Glomerular endothelial cell (primary cell): ENCODE measurements at regions not wholly inside any gene's neighbourhood (a gene's known extent, or its start where the extent isn't known, plus 50 kb on each side); places are given as distances from the start of the nearest gene placed in this dataset.

Experiments used
- DNase-seq: peaks from one replicate; pipeline ENCODE4 v3.0.0-alpha.2; 2011; ENCODE audit warnings: low read depth, low spot score; ENCODE audit errors: extremely low read depth

DNA sequence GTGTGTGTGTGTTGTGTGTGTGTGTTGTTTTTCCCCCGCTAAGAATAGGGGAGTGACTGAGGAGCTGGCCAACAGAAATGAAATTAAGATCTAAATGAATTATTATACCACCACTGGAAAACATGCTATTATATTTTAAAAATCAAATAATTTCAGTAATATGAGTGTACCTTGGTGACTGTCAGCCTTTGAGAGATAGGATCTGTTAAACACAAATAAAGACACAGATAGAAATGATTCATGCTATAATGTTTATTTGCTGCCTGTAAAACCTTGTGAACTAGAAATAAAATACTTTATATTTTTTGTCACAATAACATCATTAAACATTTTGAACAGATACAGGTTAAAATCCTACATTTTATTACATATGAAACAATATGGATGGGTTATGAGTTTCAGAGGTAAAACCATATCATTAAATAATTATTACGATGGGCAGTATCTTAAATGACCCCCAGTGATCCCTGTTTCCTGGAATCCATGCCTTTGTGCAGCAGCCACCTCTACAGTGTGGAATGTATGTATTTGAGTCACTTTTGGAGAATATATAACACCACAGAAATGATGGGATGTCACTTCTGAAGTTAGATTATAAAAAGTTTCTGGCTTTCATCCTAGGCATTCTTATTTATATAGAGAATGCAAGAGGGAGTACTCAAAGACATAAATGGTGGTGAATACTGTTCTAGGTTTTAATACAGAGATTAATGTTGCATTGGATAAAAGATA lies 617.2 kb downstream of the CDH18 start:
- DNase-seq = no peak

DNA sequence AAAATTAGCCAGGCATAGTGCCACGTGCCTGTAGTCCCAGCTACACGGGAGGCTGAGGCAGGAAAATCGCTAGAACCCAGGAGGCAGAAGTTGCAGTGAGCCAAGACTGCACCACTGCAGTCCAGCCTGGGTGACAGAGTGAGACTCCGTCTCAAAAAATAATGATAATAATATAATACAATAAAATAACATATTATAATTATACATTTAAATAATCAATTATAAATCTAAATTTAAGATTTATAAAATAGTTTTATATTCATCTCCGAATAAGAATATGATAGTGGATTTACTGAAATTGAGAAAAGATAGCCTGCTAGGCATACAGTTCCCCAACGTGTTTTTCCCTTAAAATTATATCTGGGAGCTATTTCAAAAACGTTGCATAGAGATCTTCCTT lies 599.6 kb downstream of the CDH18 start:
- no peak for DNase-seq

- no peak for DNase-seq
These were observed 587.0 kb downstream of the CDH18 start for GRCh38 chr5:19401032-19401431.

DNA sequence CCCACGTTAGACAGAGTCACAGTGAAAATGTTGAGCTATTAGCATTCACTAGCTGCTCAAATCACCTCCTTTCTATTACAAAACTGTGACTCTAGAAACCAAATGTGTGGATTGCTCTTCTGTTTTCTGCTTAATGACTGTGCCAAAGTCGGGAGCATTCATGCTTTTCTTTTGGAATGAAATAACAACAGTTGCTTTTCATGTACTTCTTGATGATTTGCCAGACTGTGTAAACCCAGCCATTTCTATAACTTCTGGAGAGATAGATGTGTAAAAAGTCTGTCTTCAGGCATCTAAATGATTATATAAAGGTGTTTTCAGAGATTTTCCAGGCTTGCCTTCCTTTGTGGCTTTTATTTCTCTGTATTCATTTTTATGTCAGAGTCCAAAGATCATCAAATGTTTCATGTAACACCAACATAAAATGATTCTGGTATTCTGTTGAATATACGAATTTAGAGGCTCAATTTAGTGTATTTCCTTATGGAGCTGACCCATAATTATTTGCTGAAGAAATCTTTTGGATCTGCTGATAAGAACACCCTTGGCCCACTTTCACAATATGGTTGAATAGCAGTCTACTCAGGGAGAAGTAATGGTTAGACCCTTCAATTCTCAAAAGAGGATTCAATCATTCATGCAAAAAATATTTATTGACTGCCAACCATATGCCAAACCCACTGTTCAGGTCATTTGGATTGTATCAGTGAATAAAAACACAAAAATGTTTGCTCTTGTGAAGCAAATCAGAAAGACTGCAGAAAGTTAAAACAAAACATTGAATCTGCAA lies 581.2 kb downstream of the CDH18 start:
- no peak for DNase-seq

DNA sequence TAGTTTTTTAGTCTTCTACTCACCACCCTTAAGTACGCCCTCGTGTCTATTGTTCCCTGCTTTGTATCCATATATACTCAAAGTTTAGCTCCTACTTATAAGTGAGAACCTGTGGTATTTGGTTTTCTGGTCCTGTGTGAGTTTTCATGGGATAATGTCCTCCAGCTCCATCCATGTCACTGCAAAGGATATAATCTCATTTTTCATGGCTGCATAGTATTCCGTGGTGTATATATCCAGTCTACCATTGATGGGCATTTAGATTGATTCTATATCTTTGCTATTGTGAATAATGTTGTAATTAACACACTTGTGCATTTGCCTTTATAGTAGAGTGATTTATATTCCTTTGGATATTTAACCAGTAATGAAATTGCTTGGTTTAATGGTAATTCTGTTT lies 579.9 kb downstream of the CDH18 start:
- no peak for DNase-seq

DNA sequence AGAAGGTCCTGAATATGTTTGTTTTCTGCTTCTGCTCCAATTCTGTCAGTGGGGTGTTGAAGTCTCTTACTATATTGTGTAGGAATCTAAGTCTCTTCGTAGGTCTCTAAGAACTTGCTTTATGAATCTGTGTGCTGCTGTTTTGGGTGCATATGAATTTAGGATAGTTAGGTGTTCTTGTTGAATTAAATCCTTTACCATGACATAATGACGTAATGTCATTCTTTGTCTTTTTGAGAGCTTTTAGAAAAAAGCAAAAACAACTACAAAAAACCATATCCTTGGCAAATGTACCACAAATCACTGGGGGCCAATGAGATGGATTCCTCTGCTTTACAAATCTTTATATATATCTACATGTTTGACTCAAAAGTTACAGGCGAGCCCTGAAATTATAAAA lies 576.1 kb downstream of the CDH18 start:
- DNase-seq = no peak
